Sigmoid colon (tissue), 6 donors: ENCODE measurements at regions not wholly inside any gene's neighbourhood (a gene's known extent, or its start where the extent isn't known, plus 50 kb on each side); places are given as distances from the start of the nearest gene placed in this dataset.

Experiments used
- DNase-seq: peaks from one replicate; pipeline ENCODE4 v3.0.0-alpha.2; 2019
- H3K27ac ChIP-seq, 4 donors: fragments of 200-600 bp; sonication (generic); one replicate each; pipeline ENCODE4 v1.5.1; 2016 to 2019; ENCODE audit warnings: mild to moderate bottlenecking in 1 of 4
- H3K27me3 ChIP-seq, 3 donors: fragments of 200-600 bp; sonication (generic); one replicate each; pipeline ENCODE4 v1.5.1; 2019; ENCODE audit warnings: mild to moderate bottlenecking in 1 of 3
- H3K36me3 ChIP-seq, 4 donors: fragments of 200-600 bp; sonication (generic); one replicate each; pipeline ENCODE4 v1.5.1; 2016 to 2019
- H3K4me1 ChIP-seq, 4 donors: fragments of 200-600 bp; sonication (generic); one replicate each; pipeline ENCODE4 v1.5.1; 2017 to 2019
- H3K4me3 ChIP-seq, 4 donors: fragments of 200-600 bp; sonication (generic); one replicate each; pipeline ENCODE4 v1.5.1; 2017 to 2019; ENCODE audit warnings: mild to moderate bottlenecking in 2 of 4, moderate library complexity in 1 of 4
- H3K9me3 ChIP-seq, 4 donors: fragments of 200-600 bp in 3 of 4; sonication (generic) in 3 of 4; one replicate each; pipeline versions ENCODE4 v1.5.1 to v1.6.1; 2013 to 2019
- CTCF ChIP-seq, 4 experiments: fragments of 450-650 bp in 3 of 4; fragments of 200-600 bp in 1 of 4; IDR thresholded peaks; one replicate each; pipeline ENCODE4 v1.5.1; 2016 to 2019; ENCODE audit warnings: antibody characterized with exemption in 4 of 4, mild to moderate bottlenecking in 3 of 4, moderate library complexity in 2 of 4
- EP300 ChIP-seq, 4 donors: sonication (generic); formaldehyde crosslinking; IDR thresholded peaks; one replicate each; pipeline ENCODE4 v1.6.1; 2017; ENCODE audit warnings: antibody characterized with exemption in 4 of 4
- POLR2A ChIP-seq, 2 donors: fragments of 450-650 bp; IDR thresholded peaks; one replicate each; pipeline ENCODE4 v1.6.1; 2016; ENCODE audit warnings: antibody characterized with exemption in 2 of 2, mild to moderate bottlenecking in 2 of 2, moderate library complexity in 2 of 2
- POLR2AphosphoS5 ChIP-seq, 4 donors: sonication (generic); formaldehyde crosslinking; IDR thresholded peaks; one replicate each; pipeline ENCODE4 v1.6.1; 2017; ENCODE audit warnings: antibody characterized with exemption in 4 of 4
- WGBS, 2 donors: extraction: QIAGEN DNeasy Blood & Tissue Kit; methylation state at CpG; one replicate each; pipeline ENCODE4 v1.1.7; 2013; 5-methylcytosine and 5-hydroxymethylcytosine counted together
- intact Hi-C: fragments of 100-400 bp; cut with DNase I; formaldehyde crosslinking; loops from one replicate; pipeline ENCODE4 v1.15.1; 2023
- donor health status: healthy with polysubstance abuse.
- donor health status: healthy.

GRCh38 chr2:65583061-65583460, 150.7 kb upstream of the SPRED2 start:
- DNase-seq: no peak
- no peaks in the 10 kb centered on the region for H3K9me3 ChIP-seq
- TF ChIP-seq EP300 (IDR thresholded peaks at IDR 0.05) (no peak), POLR2AphosphoS5 (IDR thresholded peaks at IDR 0.05) (no peak), POLR2A (IDR thresholded peaks at IDR 0.05) (no peak), CTCF (IDR thresholded peaks at IDR 0.05) (no peak)
- intact Hi-C loops: no loop called here
- H3K27me3 ChIP-seq: no peaks in the 10 kb centered on the region
- no peak overlapping the region for H3K4me3 ChIP-seq
- H3K36me3 ChIP-seq: no peaks in the 10 kb centered on the region
- no peak overlapping the region for H3K27ac ChIP-seq
- WGBS, 2 donors: 57 to 71% methylated on average over 11 of the region's 11 CpGs
- no peaks in the 10 kb centered on the region for H3K4me1 ChIP-seq

GRCh38 chr2:65582364-65582763, 150.0 kb upstream of the SPRED2 start:
- peaks cover 0 to under 1% (median 0%) of the 10 kb centered on the region in 4 donors for H3K4me1 ChIP-seq
- TF ChIP-seq CTCF (IDR thresholded peaks at IDR 0.05) (no peak), POLR2AphosphoS5 (IDR thresholded peaks at IDR 0.05) (no peak), POLR2A (IDR thresholded peaks at IDR 0.05) (no peak), EP300 (IDR thresholded peaks at IDR 0.05) (no peak)
- H3K36me3 ChIP-seq: no peaks in the 10 kb centered on the region
- intact Hi-C loops: no loop called here
- 88 to 92% methylated on average over 5 of the region's 5 CpGs for WGBS, 2 donors
- H3K27ac ChIP-seq: no peak overlapping the region
- no peak overlapping the region for H3K4me3 ChIP-seq
- DNase-seq: no peak
- H3K27me3 ChIP-seq: no peaks in the 10 kb centered on the region
- no peaks in the 10 kb centered on the region for H3K9me3 ChIP-seq

GRCh38 chr2:65580824-65581223, 148.4 kb upstream of the SPRED2 start:
- H3K27ac ChIP-seq: no peak overlapping the region
- H3K27me3 ChIP-seq: no peaks in the 10 kb centered on the region
- TF ChIP-seq EP300 (IDR thresholded peaks at IDR 0.05): no peak
- TF ChIP-seq CTCF (IDR thresholded peaks at IDR 0.05): no peak
- TF ChIP-seq POLR2AphosphoS5 (IDR thresholded peaks at IDR 0.05): no peak
- H3K36me3 ChIP-seq: no peaks in the 10 kb centered on the region
- H3K4me3 ChIP-seq: no peak overlapping the region
- H3K4me1 ChIP-seq: peaks cover 0 to 9% (median 0%) of the 10 kb centered on the region in 4 donors
- no peaks in the 10 kb centered on the region for H3K9me3 ChIP-seq
- WGBS, 2 donors: 73 to 85% methylated on average over 6 of the region's 6 CpGs
- intact Hi-C loops: no loop called here
- DNase-seq: no peak

- Histone ChIP-seq H3K9me3 (no peaks in the 10 kb centered on the region), H3K36me3 (no peaks in the 10 kb centered on the region), H3K4me3 (no peak overlapping the region), H3K27me3 (no peaks in the 10 kb centered on the region), H3K27ac (no peak overlapping the region), H3K4me1 (peaks cover 0 to 9% (median 0%) of the 10 kb centered on the region in 4 donors)
- TF ChIP-seq CTCF (IDR thresholded peaks at IDR 0.05) (no peak), POLR2A (IDR thresholded peaks at IDR 0.05) (no peak), POLR2AphosphoS5 (IDR thresholded peaks at IDR 0.05) (no peak)
- intact Hi-C loops: no loop called here
- DNase-seq: no peak
- 77 to 86% methylated on average over 10 of the region's 10 CpGs for WGBS, 2 donors
These were observed 147.3 kb upstream of the SPRED2 start for GRCh38 chr2:65579506-65580235.

- 67 to 88% methylated on average over 5 of the region's 5 CpGs for WGBS, 2 donors
These were observed 145.3 kb upstream of the SPRED2 start for GRCh38 chr2:65577654-65578053.

More at GRCh38 chr2:65577654-65578053, 145.3 kb upstream of the SPRED2 start:
- no peak for TF ChIP-seq EP300 (IDR thresholded peaks at IDR 0.05)
- no peak for TF ChIP-seq CTCF (IDR thresholded peaks at IDR 0.05)
- Histone ChIP-seq H3K9me3 (no peaks in the 10 kb centered on the region), H3K36me3 (no peaks in the 10 kb centered on the region), H3K4me3 (no peak overlapping the region), H3K27ac (no peak overlapping the region), H3K4me1 (peaks cover 0 to 9% (median 0%) of the 10 kb centered on the region in 4 donors), H3K27me3 (no peaks in the 10 kb centered on the region)
- intact Hi-C loops: no loop called here
- DNase-seq: no peak
